ENCODE measurements at regions not wholly inside any gene's neighbourhood (a gene's known extent, or its start where the extent isn't known, plus 50 kb on each side); places are given as distances from the start of the nearest gene placed in this dataset.

- ChIA-PET CTCF (ENCODE audit: partially characterized antibody) (interaction anchor here (0.8 kb wide), 1 partner anchor 16 kb away, joined by 3 read pairs; no protein-coding TSS in a partner anchor), POLR2A (ENCODE audit: partially characterized antibody) (interaction anchor here (0.8 kb wide), 1 partner anchor 158 kb away, joined by 3 read pairs; no protein-coding TSS in a partner anchor)
- H2BK120ac ChIP-seq (replicated peaks; ENCODE audit: low read depth, low read length), result no peak overlapping the region
- H3K14ac ChIP-seq (ENCODE audit: insufficient read length), result no peak overlapping the region
- no peak overlapping the region for H2BK20ac ChIP-seq (ENCODE audit: low read length)
- no peak overlapping the region for H2AK5ac ChIP-seq (ENCODE audit: low read depth, low read length)
- H3K23me2 ChIP-seq (ENCODE audit: low read depth, low read length), result no peaks in the 10 kb centered on the region
- DNase-seq (ENCODE audit: low read depth in 1 of 2, low spot score in 2 of 2) (no peak), FAIRE-seq (no peak)
- H3K36me3 ChIP-seq (ENCODE audit: control insufficient read depth in 2 of 4, insufficient read depth in 4 of 4, low read length in 3 of 4), result no peaks in the 10 kb centered on the region
- no peak overlapping the region for H2BK15ac ChIP-seq (ENCODE audit: low read length)
- H4K91ac ChIP-seq (replicated peaks; ENCODE audit: insufficient read length, low read length), result no peak overlapping the region
- 82% methylated on average over 3 of the region's 3 CpGs; no CpG with 5 or more reads in 1 of the 2 experiments for WGBS, 2 experiments (ENCODE audit: extremely low coverage in 1 of 2, insufficient coverage in 1 of 2, insufficient read length in 1 of 2, insufficient replicate concordance in 2 of 2, low coverage in 1 of 2, low lambda C conversion rate in 2 of 2, missing lambda C conversion rate in 1 of 2)
- no peak overlapping the region for H4K5ac ChIP-seq (ENCODE audit: insufficient read length, low read depth, low read length)
- no peak overlapping the region for H4K8ac ChIP-seq (ENCODE audit: extremely low read depth, insufficient read depth, low read length)
- no peaks in the 10 kb centered on the region for H3K79me1 ChIP-seq (ENCODE audit: low read depth, low read length)
- H3K18ac ChIP-seq (ENCODE audit: extremely low read depth, low read length), result no peak overlapping the region
- H3K4ac ChIP-seq (replicated peaks; ENCODE audit: insufficient read length, low read depth, low read length), result no peak overlapping the region
- no peak overlapping the region for H3K4me2 ChIP-seq (ENCODE audit: insufficient read depth in 1 of 2, low read depth in 2 of 2, low read length in 2 of 2)
- peaks cover 0 to 2% of the 10 kb centered on the region in 2 experiments; a peak in 1 of 4 replicates for H3K9me3 ChIP-seq (ENCODE audit: insufficient read depth in 2 of 2, low read depth in 1 of 2, low read length in 1 of 2)
- H4K20me1 ChIP-seq (replicated peaks in 1 of 2; ENCODE audit: control insufficient read depth in 1 of 2, insufficient read depth in 2 of 2, low read length in 2 of 2), result no peaks in the 10 kb centered on the region
- TF ChIP-seq JUN (IDR thresholded peaks at IDR 0.05; ENCODE audit: low read depth, low read length) (no peak), RFX5 (IDR thresholded peaks at IDR 0.05; ENCODE audit: borderline replicate concordance, low read depth, low read length) (no peak), YY1 (IDR thresholded peaks at IDR 0.05; ENCODE audit: low read depth, low read length) (no peak), JUND (IDR thresholded peaks at IDR 0.05; ENCODE audit: low read length) (no peak), SIRT6 (IDR thresholded peaks at IDR 0.05; ENCODE audit: low read length) (no peak), CTBP2 (IDR thresholded peaks at IDR 0.05; ENCODE audit: borderline replicate concordance, insufficient read depth, insufficient read length, low read length) (no peak), HDAC2 (IDR thresholded peaks at IDR 0.05; ENCODE audit: borderline replicate concordance in 1 of 2, low read depth in 2 of 2, low read length in 2 of 2) (no peak), ATF3 (IDR thresholded peaks at IDR 0.05; ENCODE audit: insufficient read depth, low read depth, low read length) (no peak), CHD1 (IDR thresholded peaks at IDR 0.05; ENCODE audit: low read depth, low read length) (no peak), SRF (IDR thresholded peaks at IDR 0.05; ENCODE audit: low read depth, low read length) (no peak), MAFK (IDR thresholded peaks at IDR 0.05; ENCODE audit: low read depth, low read length) (no peak), TAF1 (IDR thresholded peaks at IDR 0.05; ENCODE audit: low read depth, low read length) (no peak)
- H3K79me2 ChIP-seq (ENCODE audit: control insufficient read depth in 1 of 2, insufficient read depth in 2 of 2, low read length in 2 of 2), result no peaks in the 10 kb centered on the region
- H3K23ac ChIP-seq (ENCODE audit: insufficient read length), result no peak overlapping the region
- no peak overlapping the region for H3K27ac ChIP-seq (ENCODE audit: low read depth, low read length)
- peaks cover 0 to 4% (median 0%) of the 10 kb centered on the region in 4 experiments; a peak in 1 of 7 replicates for H3K4me1 ChIP-seq (replicated peaks in 1 of 4; ENCODE audit: control insufficient read depth in 3 of 4, insufficient read depth in 4 of 4, low read length in 3 of 4)
- H2AFZ ChIP-seq (ENCODE audit: low read length), result no peak overlapping the region
- H2BK5ac ChIP-seq (ENCODE audit: low read depth, low read length), result no peak overlapping the region
- no peak overlapping the region for H2BK12ac ChIP-seq (ENCODE audit: low read depth, low read length)
- no peaks in the 10 kb centered on the region for H3K27me3 ChIP-seq (replicated peaks in 1 of 4; ENCODE audit: control insufficient read depth in 3 of 4, extremely low read depth in 1 of 4, insufficient read depth in 3 of 4, low read length in 3 of 4)
- no peak overlapping the region for H3K56ac ChIP-seq (replicated peaks; ENCODE audit: insufficient read length, low read depth, low read length)
- H3K4me3 ChIP-seq (ENCODE audit: extremely low read depth in 1 of 4, insufficient read depth in 2 of 4, low read depth in 3 of 4, low read length in 4 of 4), result no peak overlapping the region
- H3K9ac ChIP-seq (replicated peaks in 1 of 4; ENCODE audit: extremely low read depth in 1 of 4, low read depth in 3 of 4, low read length in 3 of 4), result no peak overlapping the region
Observed at GRCh38 chr4:112083587-112084347, 61.5 kb upstream of the FAM241A start.
